SK-N-SH treated with all-trans-retinoic acid at 6 μM for 48 hours (cell line): ENCODE measurements at regions not wholly inside any gene's neighbourhood (a gene's known extent, or its start where the extent isn't known, plus 50 kb on each side); places are given as distances from the start of the nearest gene placed in this dataset.

ENCODE experiments used
- ARNTL ChIP-seq: fragments of 450-650 bp; formaldehyde crosslinking; IDR thresholded peaks from 2 replicates; pipeline ENCODE4 v1.5.0; 2020; ENCODE audit warnings: low read depth, mild to moderate bottlenecking, moderate library complexity, borderline replicate concordance
- CSDC2 ChIP-seq: fragments of 250-450 bp; sonication (Bioruptor Pico); IDR thresholded peaks from 2 replicates; pipeline ENCODE4 v1.5.0; 2020; ENCODE audit warnings: mild to moderate bottlenecking, moderate library complexity
- PATZ1 ChIP-seq: fragments of 250-450 bp; sonication (Bioruptor Pico); IDR thresholded peaks from 2 replicates; pipeline ENCODE4 v1.8.0; 2020; ENCODE audit warnings: mild to moderate bottlenecking, moderate library complexity, borderline replicate concordance
- PPARA ChIP-seq: fragments of 250-450 bp; sonication (Bioruptor Pico); IDR thresholded peaks from 2 replicates; pipeline ENCODE4 v1.5.0; 2020; ENCODE audit warnings: mild to moderate bottlenecking, borderline replicate concordance
- RARB ChIP-seq: fragments of 250-450 bp; sonication (Bioruptor Pico); IDR thresholded peaks from 2 replicates; pipeline ENCODE4 v1.8.0; 2021; ENCODE audit warnings: mild to moderate bottlenecking, moderate library complexity
- ZFP30 ChIP-seq: fragments of 450-650 bp; formaldehyde crosslinking; IDR thresholded peaks from 2 replicates; pipeline ENCODE4 v1.5.0; 2022; ENCODE audit warnings: mild to moderate bottlenecking, moderate library complexity
- TF ChIP-seq, protein P1 (sequence below): fragments of 250-450 bp; sonication (Bioruptor Pico); IDR thresholded peaks from 2 replicates; pipeline ENCODE4 v1.8.0; 2021; ENCODE audit warnings: low read depth, mild to moderate bottlenecking, moderate library complexity, borderline replicate concordance
- TF ChIP-seq, protein P2 (sequence below): fragments of 250-450 bp; sonication (Bioruptor Pico); IDR thresholded peaks from 2 replicates; pipeline ENCODE4 v1.5.1; 2021; ENCODE audit warnings: mild to moderate bottlenecking, moderate library complexity

DNA sequence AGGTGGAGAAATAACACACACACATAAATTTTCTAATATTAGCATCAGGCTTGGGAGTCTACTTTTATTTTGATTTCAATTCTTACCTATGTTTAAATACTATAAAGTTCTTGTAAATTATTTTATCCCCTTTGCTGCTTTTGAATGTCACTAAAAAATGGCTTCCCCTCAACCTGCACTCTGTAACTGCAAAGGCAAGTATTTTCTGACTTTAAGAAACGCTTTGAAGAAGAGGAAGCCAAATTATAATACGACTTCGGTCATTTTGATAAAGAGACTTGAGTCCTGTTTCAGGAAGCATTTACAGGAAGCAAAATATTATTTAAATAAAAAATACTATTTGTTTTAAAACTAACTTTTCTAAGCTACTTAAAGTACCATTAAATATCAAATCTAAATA, 627.7 kb upstream of the AGTR1 start:
- TF ChIP-seq PATZ1 (CRISPR knock-in tag) (no peak), ZFP30 (CRISPR knock-in tag) (no peak), ARNTL (no peak), PPARA (CRISPR knock-in tag) (no peak), CSDC2 (CRISPR knock-in tag) (no peak), RARB (CRISPR knock-in tag) (no peak)
- TF ChIP-seq, protein P1, sequence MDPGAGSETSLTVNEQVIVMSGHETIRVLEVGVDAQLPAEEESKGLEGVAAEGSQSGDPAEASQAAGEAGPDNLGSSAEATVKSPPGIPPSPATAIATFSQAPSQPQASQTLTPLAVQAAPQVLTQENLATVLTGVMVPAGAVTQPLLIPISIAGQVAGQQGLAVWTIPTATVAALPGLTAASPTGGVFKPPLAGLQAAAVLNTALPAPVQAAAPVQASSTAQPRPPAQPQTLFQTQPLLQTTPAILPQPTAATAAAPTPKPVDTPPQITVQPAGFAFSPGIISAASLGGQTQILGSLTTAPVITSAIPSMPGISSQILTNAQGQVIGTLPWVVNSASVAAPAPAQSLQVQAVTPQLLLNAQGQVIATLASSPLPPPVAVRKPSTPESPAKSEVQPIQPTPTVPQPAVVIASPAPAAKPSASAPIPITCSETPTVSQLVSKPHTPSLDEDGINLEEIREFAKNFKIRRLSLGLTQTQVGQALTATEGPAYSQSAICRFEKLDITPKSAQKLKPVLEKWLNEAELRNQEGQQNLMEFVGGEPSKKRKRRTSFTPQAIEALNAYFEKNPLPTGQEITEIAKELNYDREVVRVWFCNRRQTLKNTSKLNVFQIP (CRISPR knock-in tag): no peak
- TF ChIP-seq, protein P2, sequence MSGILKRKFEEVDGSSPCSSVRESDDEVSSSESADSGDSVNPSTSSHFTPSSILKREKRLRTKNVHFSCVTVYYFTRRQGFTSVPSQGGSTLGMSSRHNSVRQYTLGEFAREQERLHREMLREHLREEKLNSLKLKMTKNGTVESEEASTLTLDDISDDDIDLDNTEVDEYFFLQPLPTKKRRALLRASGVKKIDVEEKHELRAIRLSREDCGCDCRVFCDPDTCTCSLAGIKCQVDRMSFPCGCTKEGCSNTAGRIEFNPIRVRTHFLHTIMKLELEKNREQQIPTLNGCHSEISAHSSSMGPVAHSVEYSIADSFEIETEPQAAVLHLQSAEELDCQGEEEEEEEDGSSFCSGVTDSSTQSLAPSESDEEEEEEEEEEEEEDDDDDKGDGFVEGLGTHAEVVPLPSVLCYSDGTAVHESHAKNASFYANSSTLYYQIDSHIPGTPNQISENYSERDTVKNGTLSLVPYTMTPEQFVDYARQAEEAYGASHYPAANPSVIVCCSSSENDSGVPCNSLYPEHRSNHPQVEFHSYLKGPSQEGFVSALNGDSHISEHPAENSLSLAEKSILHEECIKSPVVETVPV (CRISPR knock-in tag): no peak
